Endothelial cell of umbilical vein (primary cell): ENCODE measurements at regions not wholly inside any gene's neighbourhood (a gene's known extent, or its start where the extent isn't known, plus 50 kb on each side); places are given as distances from the start of the nearest gene placed in this dataset.

ENCODE experiments used
- BruUV-seq: library from RNA; stranded (reverse); fragments of 400-500 nt; replicated peaks from 2 replicates; lab custom pipeline; 2021; lab: Mats Ljungman, UMichigan
- CTCF ChIA-PET: fragments of 300-600, 350-600 bp; sonication (Branson Sonifier 250); formaldehyde crosslinking; loops from one replicate; lab custom pipeline; 2021; ENCODE audit warnings: antibody characterized with exemption, inconsistent platforms; lab: Charles Lee
- POLR2A ChIA-PET: fragments of 300-600, 350-600 bp; sonication (Branson Sonifier 250); formaldehyde crosslinking; loops from one replicate; lab custom pipeline; 2021; ENCODE audit warnings: antibody characterized with exemption, inconsistent platforms; lab: Charles Lee
- DNase-seq: peaks from one replicate; pipeline ENCODE4 v3.0.0-alpha.2; 2011; ENCODE audit warnings: low read depth, low spot score
- FAIRE-seq: peaks from 2 replicates; lab custom pipeline; 2011; peaks lifted over from hg19 to GRCh38; lab: Jason Lieb, UNC
- H2AFZ ChIP-seq: 2 replicates; pipeline ENCODE4 v1.6.0; 2012; ENCODE audit warnings: low read depth, low read length, control low read depth, inconsistent platforms
- H3K27ac ChIP-seq: 2 replicates; pipeline ENCODE4 v1.5.1; 2011; ENCODE audit warnings: low read depth, mild to moderate bottlenecking, control low read depth, low read length, moderate library complexity; ENCODE audit not compliant: insufficient read depth
- H3K27me3 ChIP-seq, 2 experiments: 2 replicates each; pipeline versions ENCODE4 v1.6.0 to v1.6.1; 2011; ENCODE audit warnings: low read length in 2 of 2, mixed read lengths in 1 of 2; ENCODE audit not compliant: control insufficient read depth in 2 of 2, insufficient read depth in 2 of 2
- H3K36me3 ChIP-seq, 2 experiments: 2 replicates in 1 of 2; 3 replicates in 1 of 2; pipeline ENCODE4 v1.5.1; 2011; ENCODE audit warnings: low read length in 2 of 2, mild to moderate bottlenecking in 1 of 2, moderate library complexity in 1 of 2; ENCODE audit not compliant: control insufficient read depth in 2 of 2, insufficient read depth in 2 of 2; ENCODE audit errors: extremely low read depth in 1 of 2
- H3K4me1 ChIP-seq: 3 replicates; pipeline ENCODE4 v1.5.1; 2011; ENCODE audit warnings: mild to moderate bottlenecking, low read length; ENCODE audit not compliant: control insufficient read depth, insufficient read depth; ENCODE audit errors: extremely low read depth
- H3K4me2 ChIP-seq: 2 replicates; pipeline ENCODE4 v1.6.1; 2011; ENCODE audit warnings: low read length, control low read depth, mixed read lengths; ENCODE audit not compliant: insufficient read depth
- H3K4me3 ChIP-seq, 3 experiments: fragments of 200-600 bp in 1 of 3; sonication (generic), shearing (Covaris generic) in 1 of 3; replicated peaks in 1 of 3; 2 replicates each; pipeline ENCODE4 v1.5.1; 2011 to 2016; ENCODE audit warnings: control low read depth in 3 of 3, low read length in 3 of 3, mild to moderate bottlenecking in 2 of 3, inconsistent platforms in 1 of 3, low read depth in 1 of 3, moderate library complexity in 1 of 3; ENCODE audit not compliant: insufficient read depth in 1 of 3
- H3K79me2 ChIP-seq: 2 replicates; pipeline ENCODE4 v1.6.0; 2012; ENCODE audit warnings: low read length, inconsistent platforms; ENCODE audit not compliant: control insufficient read depth, insufficient read depth
- H3K9ac ChIP-seq: replicated peaks from 2 replicates; pipeline ENCODE3; 2011; ENCODE audit warnings: low read length, control low read depth; ENCODE audit not compliant: insufficient read depth; ENCODE audit errors: extremely low read depth
- H3K9me1 ChIP-seq: replicated peaks from 3 replicates; pipeline ENCODE4 v1.6.0; 2011; ENCODE audit warnings: mild to moderate bottlenecking, low read length; ENCODE audit not compliant: control insufficient read depth, insufficient read depth; ENCODE audit errors: extremely low read depth
- H3K9me3 ChIP-seq: replicated peaks from 2 replicates; pipeline ENCODE4 v1.5.1; 2012; ENCODE audit warnings: low read length, inconsistent platforms; ENCODE audit not compliant: control insufficient read depth, insufficient read depth
- H4K20me1 ChIP-seq: replicated peaks from 2 replicates; pipeline ENCODE3; 2011; ENCODE audit warnings: mild to moderate bottlenecking, low read length; ENCODE audit not compliant: control insufficient read depth, insufficient read depth; ENCODE audit errors: extremely low read depth
- CTCF ChIP-seq, 2 donors: IDR thresholded peaks; 1 replicate in 1 of 2; 2 replicates in 1 of 2; pipeline ENCODE4 v1.5.1; 2011; ENCODE audit warnings: low read length in 2 of 2, mild to moderate bottlenecking in 2 of 2, moderate library complexity in 2 of 2, control low read depth in 1 of 2, inconsistent platforms in 1 of 2, low read depth in 1 of 2; ENCODE audit not compliant: insufficient read depth in 1 of 2; ENCODE audit errors: extremely low read depth in 1 of 2
- EZH2 ChIP-seq: IDR thresholded peaks from 2 replicates; pipeline ENCODE4 v1.6.1; 2012; ENCODE audit warnings: borderline replicate concordance, low read depth, mild to moderate bottlenecking, moderate library complexity, low read length, inconsistent platforms; ENCODE audit not compliant: severe bottlenecking
- FOS ChIP-seq: IDR thresholded peaks from 2 replicates; pipeline ENCODE4 v1.6.1; 2011; ENCODE audit warnings: mild to moderate bottlenecking, low read length, moderate library complexity, borderline replicate concordance; ENCODE audit not compliant: insufficient read depth
- GATA2 ChIP-seq: IDR thresholded peaks from 2 replicates; pipeline ENCODE4 v1.7.0; 2011; ENCODE audit warnings: low read depth, mild to moderate bottlenecking, moderate library complexity, mixed read lengths, low read length; ENCODE audit not compliant: insufficient read length, insufficient read depth
- JUN ChIP-seq: IDR thresholded peaks from 2 replicates; pipeline ENCODE4 v1.6.1; 2011; ENCODE audit warnings: borderline replicate concordance, low read depth; ENCODE audit not compliant: insufficient read length, insufficient read depth
- MYC ChIP-seq: IDR thresholded peaks from one replicate; pipeline ENCODE4 v1.6.1; 2011; ENCODE audit warnings: mild to moderate bottlenecking, low read depth, low read length
- POLR2A ChIP-seq: IDR thresholded peaks from 2 replicates; pipeline ENCODE4 v1.6.1; 2012; ENCODE audit warnings: low read depth, mild to moderate bottlenecking, control low read depth, low read length
- POLR2AphosphoS5 ChIP-seq: IDR thresholded peaks from 2 replicates; pipeline ENCODE4 v1.6.1; 2012; ENCODE audit warnings: low read depth, mild to moderate bottlenecking, control low read depth, low read length, moderate library complexity; ENCODE audit not compliant: insufficient read depth
- dilution Hi-C: fragments of 300-500 bp; cut with MboI; formaldehyde crosslinking; loops from one replicate; pipeline ENCODE4 v1.15.0; 2019; ENCODE audit warnings: low sequenced_read_pairs; ENCODE audit not compliant: extremely low pct_ligation_motif_present
- intact Hi-C: fragments of 100-400 bp; cut with micrococcal nuclease; formaldehyde crosslinking; loops from one replicate; pipeline ENCODE4 v1.10.0; 2022
- TF ChIP-seq, protein P1 (sequence below): IDR thresholded peaks from 2 replicates; pipeline ENCODE4 v1.6.1; 2011; ENCODE audit not compliant: insufficient read depth, insufficient read length

DNA sequence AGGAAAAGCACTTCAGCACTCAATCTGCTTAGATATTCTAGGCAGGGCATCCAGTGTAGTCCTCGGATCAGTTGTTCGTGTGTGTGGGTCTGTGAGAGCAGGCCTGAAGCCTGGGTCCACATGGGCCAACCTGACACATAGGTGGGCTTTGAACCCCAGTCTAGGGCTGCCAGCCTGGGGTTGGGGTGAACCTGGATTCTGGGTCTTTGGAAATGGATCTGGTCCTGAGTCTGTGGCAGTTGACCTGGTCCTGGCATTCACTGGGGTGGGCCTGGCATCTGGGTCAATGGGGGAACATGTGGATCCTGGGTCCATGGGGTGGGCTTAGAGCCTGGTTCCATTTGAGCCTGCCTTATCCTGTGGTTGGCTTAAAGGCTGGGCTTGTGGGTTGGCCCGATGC is 492.6 kb upstream of the MAN1A1 start:
- no peak overlapping the region for H3K27ac ChIP-seq
- no peak overlapping the region for H3K4me2 ChIP-seq
- no peak overlapping the region for H3K9ac ChIP-seq
- no peak for TF ChIP-seq GATA2
- no peak for TF ChIP-seq EZH2
- no peak for TF ChIP-seq MYC
- TF ChIP-seq FOS, result no peak
- no peak for TF ChIP-seq POLR2AphosphoS5
- H3K27me3 ChIP-seq, result no peaks in the 10 kb centered on the region
- H4K20me1 ChIP-seq, result no peaks in the 10 kb centered on the region
- H2AFZ ChIP-seq, result no peak overlapping the region
- no peaks in the 10 kb centered on the region for H3K9me3 ChIP-seq
- CTCF ChIA-PET, result no interaction called here
- POLR2A ChIA-PET, result no interaction called here
- dilution Hi-C loops (no loop called here), intact Hi-C loops (no loop called here)
- no peak overlapping the region for H3K4me3 ChIP-seq
- no peaks in the 10 kb centered on the region for H3K36me3 ChIP-seq
- DNase-seq (no peak), FAIRE-seq (no peak)
- H3K4me1 ChIP-seq, result no peaks in the 10 kb centered on the region
- H3K9me1 ChIP-seq, result no peaks in the 10 kb centered on the region
- BruUV-seq, result no TSS peak
- no peaks in the 10 kb centered on the region for H3K79me2 ChIP-seq

GRCh38 chr6:119838043-119838442 is 488.5 kb upstream of the MAN1A1 start:
- intact Hi-C loops, result no loop called here
- dilution Hi-C loops, result no loop called here
- Histone ChIP-seq H3K27me3 (no peaks in the 10 kb centered on the region), H3K9ac (no peak overlapping the region), H4K20me1 (no peaks in the 10 kb centered on the region), H3K9me1 (no peaks in the 10 kb centered on the region), H3K4me1 (no peaks in the 10 kb centered on the region), H3K4me2 (no peak overlapping the region), H3K36me3 (no peaks in the 10 kb centered on the region), H3K79me2 (no peaks in the 10 kb centered on the region), H2AFZ (no peak overlapping the region), H3K4me3 (no peak overlapping the region), H3K27ac (no peak overlapping the region), H3K9me3 (no peaks in the 10 kb centered on the region)
- ChIA-PET CTCF (no interaction called here), POLR2A (no interaction called here)
- no TSS peak for BruUV-seq
- FAIRE-seq, result no peak
- TF ChIP-seq EZH2 (no peak), JUN (no peak), MYC (no peak), CTCF (IDR thresholded peaks at IDR 0.05; ENCODE audit: extremely low read depth in 1 of 2, insufficient read depth in 1 of 2, low read depth in 1 of 2, low read length in 2 of 2) (no peak), FOS (no peak), POLR2AphosphoS5 (no peak), GATA2 (no peak), POLR2A (no peak)
- TF ChIP-seq, protein P1, sequence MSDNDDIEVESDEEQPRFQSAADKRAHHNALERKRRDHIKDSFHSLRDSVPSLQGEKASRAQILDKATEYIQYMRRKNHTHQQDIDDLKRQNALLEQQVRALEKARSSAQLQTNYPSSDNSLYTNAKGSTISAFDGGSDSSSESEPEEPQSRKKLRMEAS, result no peak
- no peak for DNase-seq
